Fibroblast of skin of right biceps (primary cell): ENCODE measurements at regions not wholly inside any gene's neighbourhood (a gene's known extent, or its start where the extent isn't known, plus 50 kb on each side); places are given as distances from the start of the nearest gene placed in this dataset.
"Not testable (repeated sequence)": the region's sequence is repeated elsewhere in the genome, so short reads cannot be mapped to it uniquely, and the experiment has no call there.

ENCODE experiments used
- DNase-seq: peaks from one replicate; pipeline ENCODE4 v3.0.0-alpha.2; 2013

DNA sequence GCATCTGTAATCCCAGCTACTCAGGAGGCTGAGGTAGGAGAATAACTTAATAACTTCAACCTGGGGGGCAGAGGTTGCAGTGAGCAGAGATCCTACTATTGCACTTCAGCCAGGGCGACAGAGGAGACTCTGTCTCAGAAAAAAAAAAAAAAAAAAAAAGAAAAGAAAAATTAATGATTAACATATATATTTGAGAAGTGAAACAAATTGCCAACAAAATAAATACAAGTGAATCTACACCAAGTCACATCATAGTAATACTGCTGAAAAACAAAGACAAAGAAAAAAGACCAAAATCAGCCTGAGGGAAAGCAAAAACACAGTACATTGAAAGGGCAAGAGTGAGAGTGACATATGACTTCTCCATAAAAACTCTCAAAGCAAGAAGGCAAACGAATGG lies 123.7 kb downstream of the CASP12 start:
- no peak for DNase-seq

DNA sequence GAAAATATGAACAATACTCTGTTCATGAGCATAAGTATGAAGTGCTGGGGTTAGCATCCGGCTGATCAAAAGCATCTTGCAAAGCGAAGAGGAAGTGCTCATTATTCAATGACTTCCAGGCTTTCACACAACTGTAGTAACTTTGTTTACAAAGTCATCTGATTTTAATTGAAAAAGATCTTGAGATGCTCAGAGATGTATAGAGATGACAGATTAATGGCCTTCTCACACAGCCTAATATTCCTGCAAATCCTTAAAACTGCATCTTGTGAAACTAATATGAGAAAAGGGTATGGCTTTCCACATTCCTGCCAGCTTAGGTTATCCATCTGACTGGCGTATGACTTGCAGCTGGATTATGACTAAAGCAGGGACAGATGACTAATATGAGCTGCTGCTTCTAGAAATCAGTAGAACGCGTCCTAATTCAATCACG lies 125.4 kb downstream of the CASP12 start:
- peak; percentile 92 for DNase-seq

- no peak for DNase-seq
These were observed 126.5 kb downstream of the CASP12 start for GRCh38 chr11:104771763-104772162.

DNA sequence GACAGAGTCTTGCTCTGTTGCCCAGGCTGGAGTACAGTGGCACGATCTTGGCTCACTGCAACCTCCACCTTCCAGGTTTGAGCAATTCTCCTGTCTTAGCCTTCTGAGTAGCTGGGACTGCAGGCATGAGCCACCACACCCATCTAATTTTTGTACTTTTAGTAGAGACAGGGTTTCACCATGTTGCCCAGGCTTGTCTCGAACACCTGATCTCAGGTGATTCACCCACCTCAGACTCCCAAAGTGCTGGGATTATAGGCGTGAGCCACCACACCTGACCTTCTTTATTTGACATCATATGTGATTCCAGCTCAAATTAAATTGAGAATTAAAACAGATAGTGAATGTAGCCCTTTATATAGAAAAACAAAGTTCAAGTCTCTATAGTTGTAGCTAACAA lies 127.2 kb downstream of the CASP12 start:
- not testable (repeated sequence) for DNase-seq

- DNase-seq: no peak
These were observed 132.7 kb downstream of the CASP12 start for GRCh38 chr11:104765401-104766095.

DNA sequence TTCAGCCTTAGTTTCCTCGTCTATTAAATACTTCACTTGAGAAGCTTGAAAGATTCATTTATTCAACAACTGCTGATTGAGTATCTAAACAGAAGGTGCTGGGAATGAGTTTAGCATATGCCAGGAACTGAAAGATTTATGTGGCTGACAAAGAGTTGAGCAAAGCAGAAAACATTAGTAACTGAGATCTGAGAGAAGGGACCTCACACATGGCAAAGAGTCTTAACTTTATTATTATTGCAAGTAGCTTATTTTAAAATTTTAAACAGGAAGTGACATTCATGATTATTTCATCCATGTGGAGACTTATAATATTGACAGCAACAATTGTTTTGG lies 133.6 kb downstream of the CASP12 start:
- peak; percentile 7 for DNase-seq

DNA sequence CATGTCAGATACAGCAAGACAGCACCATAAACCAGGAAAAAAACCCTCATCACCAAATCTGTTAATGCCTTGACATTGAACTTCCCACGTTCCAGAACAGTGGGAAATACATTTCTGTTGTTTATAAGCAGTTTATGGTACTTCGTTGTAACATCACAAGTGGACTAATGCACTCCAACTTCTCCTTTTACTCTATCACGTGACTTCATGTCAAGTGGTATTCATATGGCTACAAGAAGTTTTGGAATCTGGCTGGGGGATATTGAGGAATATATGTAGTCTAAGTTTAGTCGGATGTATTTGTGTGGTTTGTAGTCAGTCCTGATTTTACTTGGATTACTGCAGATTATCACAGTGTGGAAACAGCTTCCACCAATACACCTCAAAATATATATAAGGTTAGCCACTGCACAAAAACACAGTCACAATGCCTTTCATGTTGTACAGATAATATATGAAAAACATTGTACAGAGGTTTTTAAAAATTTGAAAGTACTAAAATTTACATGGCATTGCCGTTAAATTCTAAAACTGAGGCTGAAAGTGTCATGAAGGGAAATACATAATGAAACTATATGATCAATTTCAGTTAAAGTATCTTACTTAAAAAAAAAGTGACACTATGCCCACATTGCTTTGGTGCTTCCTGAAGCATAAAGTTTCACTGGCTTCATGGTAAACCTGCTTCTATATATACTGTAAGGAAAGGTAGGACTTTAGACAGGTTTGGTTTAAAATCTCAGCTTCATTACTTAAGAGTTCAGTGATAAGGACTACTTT lies 134.1 kb downstream of the CASP12 start:
- no peak for DNase-seq

DNA sequence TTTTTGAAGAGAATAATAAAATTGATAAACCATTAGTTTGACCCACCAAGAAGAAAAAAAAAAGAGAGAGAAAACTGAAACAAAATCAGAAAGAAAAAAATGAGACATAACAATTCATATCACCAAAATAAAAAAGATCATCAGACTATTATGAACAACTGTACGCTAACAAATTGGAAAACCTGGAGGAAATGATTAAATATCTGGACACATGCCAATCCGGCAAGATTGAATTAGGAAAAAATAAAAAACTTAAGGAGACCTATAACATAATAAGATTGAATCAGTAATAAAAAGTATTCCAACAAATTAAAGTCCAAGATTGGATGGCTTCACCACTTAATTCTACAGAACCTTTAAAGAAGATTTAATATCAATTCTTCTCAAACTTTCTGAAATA lies 136.7 kb downstream of the CASP12 start:
- DNase-seq: no peak

DNA sequence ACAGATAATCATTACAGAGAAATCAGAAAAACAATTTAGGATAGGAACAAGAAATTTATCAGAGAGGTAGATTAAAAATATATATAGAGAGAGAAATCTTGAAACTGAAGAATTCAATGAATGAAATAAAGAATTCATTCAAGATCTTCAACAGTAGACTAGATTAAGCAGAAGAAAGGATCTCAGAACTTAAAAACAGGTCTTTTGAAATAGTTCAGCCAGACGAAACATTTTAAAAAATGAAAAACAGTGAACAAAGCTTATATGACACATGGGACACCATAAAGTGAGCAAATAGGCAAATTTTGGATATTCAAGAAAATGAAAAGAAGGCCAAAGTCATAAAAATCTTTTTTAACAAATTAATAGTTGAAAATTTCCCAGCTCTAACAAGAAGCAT lies 138.8 kb downstream of the CASP12 start:
- DNase-seq: no peak

DNA sequence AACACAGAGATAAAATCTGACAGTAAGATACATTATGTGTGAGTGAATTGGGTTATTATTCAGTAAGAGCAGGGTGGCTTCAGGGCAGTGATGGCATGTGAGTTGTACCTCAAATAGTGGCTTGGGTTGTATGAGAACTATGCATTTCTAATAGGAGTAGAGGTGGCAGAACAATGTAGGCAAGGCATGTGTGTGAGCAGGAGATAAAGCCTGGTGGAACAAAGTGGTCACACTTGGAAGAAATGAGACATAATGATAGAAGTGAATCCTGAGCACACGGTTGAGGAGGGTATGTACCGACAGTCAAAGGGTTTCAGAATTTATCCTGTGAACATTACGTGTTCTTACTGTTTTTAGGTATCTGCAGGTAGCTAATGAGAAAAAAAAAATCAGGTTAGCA lies 159.3 kb downstream of the CASP12 start:
- DNase-seq: no peak

DNA sequence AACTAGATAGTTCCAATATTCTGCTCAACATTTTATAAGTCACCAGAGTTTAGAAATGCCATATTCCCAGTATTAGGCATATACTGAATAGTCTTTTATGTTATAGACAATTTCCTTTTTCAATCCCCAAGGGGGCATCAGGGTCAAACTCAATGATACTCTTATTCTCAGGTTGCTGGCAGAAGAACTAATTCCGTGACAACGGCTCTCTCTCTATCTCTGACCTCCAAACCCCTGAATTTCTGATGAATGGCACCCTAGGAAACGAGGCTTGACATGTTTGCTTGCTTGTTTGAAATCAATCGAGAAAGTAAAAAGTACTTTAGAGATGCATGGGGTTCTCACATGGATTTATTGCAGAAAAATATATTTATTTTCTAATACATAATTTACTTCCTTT lies 160.1 kb downstream of the CASP12 start:
- no peak for DNase-seq

- no peak for DNase-seq
These were observed 161.8 kb downstream of the CASP12 start for GRCh38 chr11:104736502-104736901.

DNA sequence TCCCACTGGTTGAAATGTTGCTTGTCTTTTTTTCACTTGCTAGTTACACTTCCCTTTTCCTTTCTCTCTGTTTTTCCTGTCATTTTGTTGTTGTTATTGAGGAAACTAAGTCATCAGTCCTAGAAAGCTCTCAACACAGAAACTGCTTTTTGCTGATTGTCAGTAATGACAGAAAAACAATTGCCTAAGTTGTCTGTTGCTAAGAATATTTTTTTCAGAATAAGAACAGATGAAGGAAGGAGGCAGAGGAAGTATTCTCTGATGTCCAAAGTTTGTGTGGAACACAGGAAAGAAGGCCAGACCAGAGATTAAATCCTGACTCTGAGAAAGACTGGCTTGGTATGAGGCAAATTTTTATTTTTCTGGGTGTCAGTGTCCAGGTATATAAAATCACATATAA lies 163.3 kb downstream of the CASP12 start:
- no peak for DNase-seq

DNA sequence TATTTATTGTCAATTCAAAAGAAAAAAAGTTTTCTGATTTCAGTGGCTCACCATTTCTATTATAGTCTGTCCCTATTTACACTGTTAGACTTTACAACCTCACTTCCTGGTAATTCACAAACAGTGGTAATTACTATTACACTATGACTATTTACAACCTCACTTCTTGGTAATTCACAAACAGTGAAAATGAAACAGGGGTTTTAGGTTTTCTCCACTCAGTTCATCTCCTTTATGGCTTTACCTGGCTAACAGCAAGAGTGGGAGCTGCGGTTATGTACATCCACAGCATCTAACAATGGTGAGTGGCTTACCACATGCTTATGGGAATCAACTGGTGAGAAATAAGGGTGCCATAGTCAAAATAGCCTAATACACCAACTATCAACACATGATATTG lies 166.4 kb downstream of the CASP12 start:
- DNase-seq: no peak

DNA sequence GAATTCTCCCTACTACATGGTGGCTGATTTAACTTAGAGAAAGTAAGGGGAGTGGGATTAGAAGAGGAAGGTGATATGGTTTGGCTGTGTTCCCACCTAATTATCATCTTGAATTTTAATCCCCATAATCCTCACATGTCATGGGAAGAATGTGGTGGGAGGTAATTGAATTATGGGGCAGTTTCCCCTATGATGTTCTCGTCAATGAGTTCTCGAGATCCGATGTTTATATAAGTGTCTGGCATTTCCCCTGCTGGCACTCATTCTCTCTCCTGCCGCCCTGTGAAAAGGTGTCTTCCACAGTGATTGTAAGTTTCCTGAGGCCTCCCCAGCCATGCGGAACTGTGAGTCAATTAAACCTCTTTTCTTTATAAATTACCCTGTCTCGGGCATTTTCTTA lies 169.3 kb downstream of the CASP12 start:
- DNase-seq: no peak

- DNase-seq: no peak
These were observed 170.5 kb downstream of the CASP12 start for GRCh38 chr11:104727768-104728167.

GRCh38 chr11:104727095-104727494 lies 171.2 kb downstream of the CASP12 start:
- no peak for DNase-seq

GRCh38 chr11:104725796-104726408 lies 172.4 kb downstream of the CASP12 start:
- DNase-seq: no peak

DNA sequence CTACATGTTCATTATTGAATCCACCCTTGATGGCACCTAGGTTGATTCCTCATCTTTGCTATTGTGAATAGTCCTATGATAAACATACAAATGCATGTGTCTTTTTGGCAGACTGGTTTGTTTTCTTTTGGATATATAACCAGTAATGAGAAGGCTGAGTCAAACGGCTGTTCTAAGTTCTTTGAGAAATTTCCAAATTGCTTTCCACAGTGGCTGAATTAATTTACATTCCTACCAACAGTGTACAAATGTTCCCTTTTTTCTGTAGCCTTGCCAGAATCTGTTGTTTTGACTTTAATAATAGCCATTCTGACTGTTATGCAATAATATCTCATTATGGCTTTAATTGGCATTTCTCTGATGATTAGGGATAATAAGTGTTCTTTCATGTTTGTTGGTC lies 184.9 kb downstream of the CASP12 start:
- DNase-seq: peak; percentile 28

DNA sequence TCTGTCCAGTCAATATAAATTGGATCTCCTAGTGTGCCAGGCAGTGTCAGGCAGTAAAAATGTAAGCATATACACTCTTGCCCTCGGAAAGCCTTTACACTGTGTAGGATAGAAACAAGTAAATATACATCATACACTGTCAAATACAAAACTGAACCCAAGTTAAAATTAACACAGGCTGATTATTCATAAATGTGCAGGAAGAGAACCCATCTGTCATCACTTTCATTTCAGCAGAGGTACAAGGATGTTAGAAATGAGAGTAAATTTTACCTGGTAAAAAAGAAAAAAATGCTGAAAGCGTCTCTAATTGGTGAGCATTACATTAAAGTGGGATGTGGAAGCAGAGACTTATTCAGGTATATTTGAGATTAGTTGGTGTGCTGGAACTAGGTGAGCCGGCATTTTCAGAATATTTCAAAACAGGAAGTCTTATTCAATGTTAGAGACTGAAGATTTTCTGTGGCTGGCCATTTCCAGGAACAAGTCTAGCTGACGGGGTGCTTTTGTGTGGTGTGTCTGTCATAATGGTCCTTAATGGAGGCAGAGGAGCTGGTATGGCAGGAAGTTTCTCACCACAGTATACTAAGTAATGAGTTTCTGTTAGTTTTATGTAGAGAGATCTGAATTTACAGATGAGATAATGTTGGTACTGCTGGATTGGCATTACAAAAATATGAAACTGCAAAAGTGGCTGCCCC lies 192.6 kb downstream of the CASP12 start:
- peak; percentile 46 for DNase-seq

GRCh38 chr11:104704888-104705287 lies 193.4 kb downstream of the CASP12 start:
- DNase-seq: no peak

DNA sequence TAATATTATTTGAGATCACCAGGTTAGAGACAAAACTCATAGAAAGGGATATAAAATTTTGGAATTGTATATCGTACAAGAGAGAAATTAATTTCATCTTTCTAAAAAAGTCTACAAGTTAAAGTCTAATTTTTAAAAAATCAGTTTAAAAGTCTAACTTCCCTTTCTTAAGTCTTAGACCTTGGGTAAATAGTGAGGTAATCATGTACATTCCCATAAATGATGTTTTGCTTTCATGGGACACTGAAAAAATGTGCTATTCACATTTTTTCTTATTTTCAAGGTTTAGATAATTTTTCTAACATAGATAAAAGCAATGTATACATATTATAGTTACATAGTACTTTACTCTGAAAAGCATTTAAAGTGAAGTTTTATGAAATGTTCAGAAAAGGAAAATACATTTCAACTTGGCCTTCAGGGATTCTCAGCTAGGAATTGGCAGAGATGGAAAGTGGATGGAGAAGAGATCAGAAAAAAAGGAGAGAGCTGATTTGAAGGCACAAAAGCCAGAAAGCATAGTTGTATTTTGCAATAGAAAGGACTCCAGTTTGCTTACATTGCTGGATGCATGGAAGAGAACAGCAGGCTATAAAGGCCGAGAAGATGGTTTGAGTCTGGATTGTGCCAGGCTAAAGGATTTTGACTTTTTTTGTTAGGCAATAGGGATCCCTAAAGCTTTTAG lies 194.0 kb downstream of the CASP12 start:
- DNase-seq: no peak

GRCh38 chr11:104700609-104701008 lies 197.7 kb downstream of the CASP12 start:
- DNase-seq: peak; percentile 80
